ENCODE measurements at regions not wholly inside any gene's neighbourhood (a gene's known extent, or its start where the extent isn't known, plus 50 kb on each side); places are given as distances from the start of the nearest gene placed in this dataset.
"Not testable (repeated sequence)": the region's sequence is repeated elsewhere in the genome, so short reads cannot be mapped to it uniquely, and the experiment has no call there.

DNA sequence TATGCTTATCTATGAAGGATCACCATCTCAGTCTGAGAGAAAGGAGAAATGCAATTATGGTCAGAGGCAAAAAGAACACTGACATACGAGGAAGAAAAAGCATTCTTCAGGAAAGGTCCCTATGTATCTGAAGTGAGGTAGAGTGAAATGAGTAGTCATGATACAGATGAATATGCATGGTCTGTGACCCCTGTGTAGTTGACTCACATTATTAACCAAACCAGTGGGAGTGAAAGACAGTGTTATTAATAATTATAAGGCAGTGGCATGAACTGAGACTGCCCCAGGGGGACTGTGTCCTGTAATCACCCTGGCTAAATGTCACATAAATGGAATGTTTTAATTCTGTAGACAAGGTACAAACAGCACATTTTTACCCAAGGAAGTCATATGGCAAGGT, 1320.2 kb upstream of the PCDH9 start:
- no peaks in the 10 kb centered on the region for H3K27me3 ChIP-seq (ENCODE audit: insufficient read depth, low read length)
- Mint-ChIP-seq H3K4me1 (ENCODE audit: low read depth, unreplicated experiment) (no peaks in the 10 kb centered on the region), H3K27ac (ENCODE audit: unreplicated experiment) (no peak overlapping the region), H3K9me3 (ENCODE audit: unreplicated experiment) (no peaks in the 10 kb centered on the region), H3K27me3 (ENCODE audit: low read depth, unreplicated experiment) (no peaks in the 10 kb centered on the region), H3K36me3 (ENCODE audit: low read depth, unreplicated experiment) (no peaks in the 10 kb centered on the region), H3K4me3 (ENCODE audit: unreplicated experiment) (no peak overlapping the region)
- no peaks in the 10 kb centered on the region for H3K9me3 ChIP-seq (ENCODE audit: insufficient read depth, low read depth, low read length)
- H3K36me3 ChIP-seq (ENCODE audit: insufficient read depth, low read length): no peaks in the 10 kb centered on the region
- no peak for FAIRE-seq
- no peak overlapping the region for H3K27ac ChIP-seq (ENCODE audit: low read depth, low read length)
- no peak overlapping the region for H3K9ac ChIP-seq (ENCODE audit: low read length)
- no peak for TF ChIP-seq EZH2 (IDR thresholded peaks at IDR 0.05; ENCODE audit: insufficient read depth, low read length)
- TF ChIP-seq, protein P1, sequence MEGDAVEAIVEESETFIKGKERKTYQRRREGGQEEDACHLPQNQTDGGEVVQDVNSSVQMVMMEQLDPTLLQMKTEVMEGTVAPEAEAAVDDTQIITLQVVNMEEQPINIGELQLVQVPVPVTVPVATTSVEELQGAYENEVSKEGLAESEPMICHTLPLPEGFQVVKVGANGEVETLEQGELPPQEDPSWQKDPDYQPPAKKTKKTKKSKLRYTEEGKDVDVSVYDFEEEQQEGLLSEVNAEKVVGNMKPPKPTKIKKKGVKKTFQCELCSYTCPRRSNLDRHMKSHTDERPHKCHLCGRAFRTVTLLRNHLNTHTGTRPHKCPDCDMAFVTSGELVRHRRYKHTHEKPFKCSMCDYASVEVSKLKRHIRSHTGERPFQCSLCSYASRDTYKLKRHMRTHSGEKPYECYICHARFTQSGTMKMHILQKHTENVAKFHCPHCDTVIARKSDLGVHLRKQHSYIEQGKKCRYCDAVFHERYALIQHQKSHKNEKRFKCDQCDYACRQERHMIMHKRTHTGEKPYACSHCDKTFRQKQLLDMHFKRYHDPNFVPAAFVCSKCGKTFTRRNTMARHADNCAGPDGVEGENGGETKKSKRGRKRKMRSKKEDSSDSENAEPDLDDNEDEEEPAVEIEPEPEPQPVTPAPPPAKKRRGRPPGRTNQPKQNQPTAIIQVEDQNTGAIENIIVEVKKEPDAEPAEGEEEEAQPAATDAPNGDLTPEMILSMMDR (IDR thresholded peaks at IDR 0.05; ENCODE audit: insufficient read depth, low read depth, low read length): no peak
- H3K4me3 ChIP-seq (ENCODE audit: insufficient read depth, low read depth, low read length): no peak overlapping the region
- no peaks in the 10 kb centered on the region for H3K4me1 ChIP-seq (ENCODE audit: insufficient read depth, low read length)
- no peak overlapping the region for H3K4me2 ChIP-seq (ENCODE audit: low read length)
- no peaks in the 10 kb centered on the region for H3K79me2 ChIP-seq (ENCODE audit: insufficient read depth, low read length)
- DNase-seq (ENCODE audit: low read depth): no peak
- H2AFZ ChIP-seq (ENCODE audit: low read depth, low read length): no peak overlapping the region
- H4K20me1 ChIP-seq (ENCODE audit: insufficient read depth, low read length): no peaks in the 10 kb centered on the region

DNA sequence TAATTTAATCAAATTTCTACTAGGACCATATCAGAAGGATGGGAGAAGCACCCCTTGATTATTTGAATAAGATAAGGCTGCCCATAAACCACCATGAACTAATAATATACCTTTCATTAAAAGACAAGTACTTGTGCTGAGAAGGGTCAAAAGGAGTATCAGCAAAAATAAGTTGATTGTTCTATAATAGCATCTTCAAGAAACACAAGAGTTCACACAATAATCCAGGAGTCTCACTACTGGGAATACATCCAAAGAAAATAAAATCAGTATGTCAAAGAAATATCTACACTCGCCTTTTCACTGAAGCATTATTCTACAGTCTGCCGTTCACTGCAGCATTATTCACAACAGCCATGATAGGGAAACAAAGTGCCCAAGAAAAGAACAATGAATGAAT, 1310.1 kb upstream of the PCDH9 start:
- Histone ChIP-seq H3K4me1 (ENCODE audit: insufficient read depth, low read length) (no peaks in the 10 kb centered on the region), H3K36me3 (ENCODE audit: insufficient read depth, low read length) (no peaks in the 10 kb centered on the region), H3K27ac (ENCODE audit: low read depth, low read length) (no peak overlapping the region), H3K27me3 (ENCODE audit: insufficient read depth, low read length) (no peaks in the 10 kb centered on the region), H3K9me3 (ENCODE audit: insufficient read depth, low read depth, low read length) (no peaks in the 10 kb centered on the region), H3K9ac (ENCODE audit: low read length) (no peak overlapping the region), H3K4me3 (ENCODE audit: insufficient read depth, low read depth, low read length) (no peak overlapping the region), H2AFZ (ENCODE audit: low read depth, low read length) (no peak overlapping the region), H3K4me2 (ENCODE audit: low read length) (no peak overlapping the region), H4K20me1 (ENCODE audit: insufficient read depth, low read length) (no peaks in the 10 kb centered on the region), H3K79me2 (ENCODE audit: insufficient read depth, low read length) (no peaks in the 10 kb centered on the region)
- FAIRE-seq: no peak
- DNase-seq (ENCODE audit: low read depth): no peak
- no peak for TF ChIP-seq EZH2 (IDR thresholded peaks at IDR 0.05; ENCODE audit: insufficient read depth, low read length)
- TF ChIP-seq, protein P1 (IDR thresholded peaks at IDR 0.05; ENCODE audit: insufficient read depth, low read depth, low read length): no peak
- Mint-ChIP-seq H3K4me3 (ENCODE audit: unreplicated experiment) (no peak overlapping the region), H3K27me3 (ENCODE audit: low read depth, unreplicated experiment) (no peaks in the 10 kb centered on the region), H3K27ac (ENCODE audit: unreplicated experiment) (no peak overlapping the region), H3K36me3 (ENCODE audit: low read depth, unreplicated experiment) (no peaks in the 10 kb centered on the region), H3K4me1 (ENCODE audit: low read depth, unreplicated experiment) (no peaks in the 10 kb centered on the region), H3K9me3 (ENCODE audit: unreplicated experiment) (no peaks in the 10 kb centered on the region)

DNA sequence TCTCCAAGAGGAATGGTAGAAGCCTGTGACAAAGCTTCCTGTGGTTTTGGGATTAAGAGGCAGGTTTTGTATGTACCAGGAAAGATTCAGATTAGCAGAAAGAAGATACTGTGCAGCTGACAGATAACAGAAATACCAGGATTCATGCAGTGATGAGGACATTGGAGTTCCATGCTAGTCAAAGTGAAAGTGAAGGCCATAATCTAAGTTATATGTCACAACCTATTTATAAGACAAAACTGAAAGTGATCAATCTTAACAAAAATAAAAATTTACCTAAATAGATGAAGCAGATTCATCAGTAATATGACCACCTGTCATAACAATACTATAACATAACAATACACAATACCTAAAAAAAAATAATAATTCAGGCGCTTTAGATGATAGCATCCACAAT, 1305.2 kb upstream of the PCDH9 start:
- H3K27me3 Mint-ChIP-seq (ENCODE audit: low read depth, unreplicated experiment): no peaks in the 10 kb centered on the region
- TF ChIP-seq EZH2 (IDR thresholded peaks at IDR 0.05; ENCODE audit: insufficient read depth, low read length): no peak
- TF ChIP-seq, protein P1 (IDR thresholded peaks at IDR 0.05; ENCODE audit: insufficient read depth, low read depth, low read length): no peak
- no peak for FAIRE-seq
- H3K4me3 Mint-ChIP-seq (ENCODE audit: unreplicated experiment): no peak overlapping the region
- no peak overlapping the region for H3K4me2 ChIP-seq (ENCODE audit: low read length)
- H4K20me1 ChIP-seq (ENCODE audit: insufficient read depth, low read length): no peaks in the 10 kb centered on the region
- no peaks in the 10 kb centered on the region for H3K36me3 ChIP-seq (ENCODE audit: insufficient read depth, low read length)
- no peaks in the 10 kb centered on the region for H3K9me3 Mint-ChIP-seq (ENCODE audit: unreplicated experiment)
- no peak overlapping the region for H2AFZ ChIP-seq (ENCODE audit: low read depth, low read length)
- no peaks in the 10 kb centered on the region for H3K27me3 ChIP-seq (ENCODE audit: insufficient read depth, low read length)
- H3K79me2 ChIP-seq (ENCODE audit: insufficient read depth, low read length): no peaks in the 10 kb centered on the region
- H3K4me3 ChIP-seq (ENCODE audit: insufficient read depth, low read depth, low read length): no peak overlapping the region
- no peaks in the 10 kb centered on the region for H3K4me1 ChIP-seq (ENCODE audit: insufficient read depth, low read length)
- no peaks in the 10 kb centered on the region for H3K36me3 Mint-ChIP-seq (ENCODE audit: low read depth, unreplicated experiment)
- no peaks in the 10 kb centered on the region for H3K4me1 Mint-ChIP-seq (ENCODE audit: low read depth, unreplicated experiment)
- no peak overlapping the region for H3K9ac ChIP-seq (ENCODE audit: low read length)
- H3K27ac ChIP-seq (ENCODE audit: low read depth, low read length): no peak overlapping the region
- no peak for DNase-seq (ENCODE audit: low read depth)
- no peaks in the 10 kb centered on the region for H3K9me3 ChIP-seq (ENCODE audit: insufficient read depth, low read depth, low read length)
- no peak overlapping the region for H3K27ac Mint-ChIP-seq (ENCODE audit: unreplicated experiment)

DNA sequence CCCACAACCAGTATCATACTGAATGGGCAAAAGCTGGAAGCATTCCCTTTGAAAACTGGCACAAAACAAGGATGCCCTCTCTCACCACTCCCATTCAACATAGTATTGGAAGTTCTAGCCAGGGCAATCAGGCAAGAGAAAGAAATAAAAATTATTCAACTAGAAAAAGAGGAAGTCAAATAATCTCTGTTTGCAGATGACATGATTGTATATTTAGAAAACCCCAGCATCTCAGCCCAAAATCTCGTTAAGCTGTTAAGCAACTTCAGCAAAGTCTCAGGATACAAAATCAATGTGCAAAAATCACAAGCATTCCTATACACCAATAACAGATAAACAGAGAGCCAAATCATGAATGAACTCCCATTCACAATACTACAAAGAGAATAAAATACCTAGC, 1297.0 kb upstream of the PCDH9 start:
- not testable (repeated sequence) for FAIRE-seq; H3K4me3 ChIP-seq (ENCODE audit: insufficient read depth, low read depth, low read length); H2AFZ ChIP-seq (ENCODE audit: low read depth, low read length); H3K4me1 ChIP-seq (ENCODE audit: insufficient read depth, low read length); H3K27me3 ChIP-seq (ENCODE audit: insufficient read depth, low read length); H3K27ac ChIP-seq (ENCODE audit: low read depth, low read length); H3K27ac Mint-ChIP-seq (ENCODE audit: unreplicated experiment); H4K20me1 ChIP-seq (ENCODE audit: insufficient read depth, low read length); H3K9me3 ChIP-seq (ENCODE audit: insufficient read depth, low read depth, low read length); H3K4me3 Mint-ChIP-seq (ENCODE audit: unreplicated experiment); H3K4me2 ChIP-seq (ENCODE audit: low read length); DNase-seq (ENCODE audit: low read depth); H3K36me3 Mint-ChIP-seq (ENCODE audit: low read depth, unreplicated experiment); H3K9ac ChIP-seq (ENCODE audit: low read length); H3K27me3 Mint-ChIP-seq (ENCODE audit: low read depth, unreplicated experiment); H3K79me2 ChIP-seq (ENCODE audit: insufficient read depth, low read length); H3K36me3 ChIP-seq (ENCODE audit: insufficient read depth, low read length); H3K4me1 Mint-ChIP-seq (ENCODE audit: low read depth, unreplicated experiment)
- peaks cover 13% of the 10 kb centered on the region for H3K9me3 Mint-ChIP-seq (ENCODE audit: unreplicated experiment)
